H9 (cell line): ENCODE measurements at regions not wholly inside any gene's neighbourhood (a gene's known extent, or its start where the extent isn't known, plus 50 kb on each side); places are given as distances from the start of the nearest gene placed in this dataset.

Source experiments
- DNase-seq: peaks from one replicate; pipeline ENCODE4 v3.0.0-alpha.2; 2017
- H2AFZ ChIP-seq: one replicate; pipeline ENCODE4 v1.6.1; 2013; ENCODE audit warnings: mild to moderate bottlenecking, low read length, control low read depth, moderate library complexity
- H2AK5ac ChIP-seq: 2 replicates; pipeline ENCODE4 v1.6.1; 2013; ENCODE audit warnings: low read length, control low read depth, mixed read lengths; ENCODE audit not compliant: insufficient read length
- H2BK120ac ChIP-seq: one replicate; pipeline ENCODE4 v1.6.1; 2013; ENCODE audit warnings: low read depth, mild to moderate bottlenecking, low read length, control low read depth, inconsistent platforms; ENCODE audit not compliant: poor library complexity, severe bottlenecking
- H2BK12ac ChIP-seq: 2 replicates; pipeline ENCODE4 v1.6.1; 2013; ENCODE audit warnings: low read length, control low read depth, mixed read lengths, low read depth; ENCODE audit not compliant: insufficient read length
- H2BK15ac ChIP-seq: 2 replicates; pipeline ENCODE4 v1.6.1; 2013; ENCODE audit warnings: low read depth, low read length, control low read depth
- H2BK20ac ChIP-seq: one replicate; pipeline ENCODE4 v1.6.1; 2013; ENCODE audit warnings: low read depth, mild to moderate bottlenecking, low read length, control low read depth, inconsistent platforms; ENCODE audit not compliant: poor library complexity, severe bottlenecking
- H2BK5ac ChIP-seq: 2 replicates; pipeline ENCODE4 v1.6.1; 2013; ENCODE audit warnings: low read length, control low read depth, mixed read lengths; ENCODE audit not compliant: insufficient read length
- H3K14ac ChIP-seq: 2 replicates; pipeline ENCODE4 v1.6.1; 2013; ENCODE audit warnings: low read length, control low read depth; ENCODE audit not compliant: insufficient read depth
- H3K18ac ChIP-seq: 2 replicates; pipeline ENCODE4 v1.6.1; 2013; ENCODE audit warnings: low read depth, mild to moderate bottlenecking, mixed read lengths, low read length, control low read depth; ENCODE audit not compliant: insufficient read length
- H3K23ac ChIP-seq: 2 replicates; pipeline ENCODE4 v1.6.1; 2013; ENCODE audit warnings: low read length, control low read depth, mixed read lengths, low read depth; ENCODE audit not compliant: insufficient read length
- H3K23me2 ChIP-seq: 2 replicates; pipeline ENCODE4 v1.6.1; 2013; ENCODE audit warnings: low read depth, mild to moderate bottlenecking, mixed read lengths, low read length, control low read depth; ENCODE audit not compliant: insufficient read length, poor library complexity, severe bottlenecking
- H3K27ac ChIP-seq: 2 replicates; pipeline ENCODE4 v1.5.1; 2013; ENCODE audit warnings: low read length, control low read depth, mixed read lengths, low read depth; ENCODE audit not compliant: insufficient read length
- H3K27me3 ChIP-seq: 2 replicates; pipeline ENCODE4 v1.6.1; 2013; ENCODE audit warnings: low read length, control low read depth, inconsistent platforms; ENCODE audit not compliant: insufficient read depth
- H3K4ac ChIP-seq: 2 replicates; pipeline ENCODE4 v1.6.1; 2013; ENCODE audit warnings: low read depth, mild to moderate bottlenecking, control low read depth, inconsistent platforms, low read length, moderate library complexity
- H3K4me1 ChIP-seq: 2 replicates; pipeline ENCODE4 v1.6.1; 2013; ENCODE audit warnings: low read length, control low read depth, inconsistent platforms; ENCODE audit not compliant: insufficient read depth
- H3K4me2 ChIP-seq: 2 replicates; pipeline ENCODE4 v1.6.1; 2013; ENCODE audit warnings: low read length, control low read depth, mixed read lengths; ENCODE audit not compliant: insufficient read length, insufficient read depth
- H3K56ac ChIP-seq: 2 replicates; pipeline ENCODE4 v1.6.1; 2013; ENCODE audit warnings: low read depth, mild to moderate bottlenecking, mixed read lengths, low read length, control low read depth; ENCODE audit not compliant: insufficient read length
- H3K79me1 ChIP-seq: 2 replicates; pipeline ENCODE4 v1.6.1; 2013; ENCODE audit warnings: low read depth, mild to moderate bottlenecking, moderate library complexity, low read length, control low read depth, inconsistent platforms; ENCODE audit not compliant: insufficient read depth, poor library complexity, severe bottlenecking
- H3K79me2 ChIP-seq: 2 replicates; pipeline ENCODE4 v1.6.1; 2013; ENCODE audit warnings: low read length, control low read depth, inconsistent platforms; ENCODE audit not compliant: insufficient read depth
- H3K9ac ChIP-seq: 2 replicates; pipeline ENCODE4 v1.6.1; 2013; ENCODE audit warnings: low read length, control low read depth, mixed read lengths; ENCODE audit not compliant: insufficient read length; ENCODE audit errors: extremely low read depth
- H3K9me3 ChIP-seq: one replicate; pipeline ENCODE4 v1.6.1; 2013; ENCODE audit warnings: low read depth, low read length, inconsistent platforms; ENCODE audit not compliant: control insufficient read depth
- H3T11ph ChIP-seq: one replicate; pipeline ENCODE4 v1.6.1; 2013; ENCODE audit warnings: mild to moderate bottlenecking, low read length, control low read depth, inconsistent platforms
- H4K20me1 ChIP-seq: one replicate; pipeline ENCODE4 v1.6.1; 2013; ENCODE audit not compliant: control insufficient read depth, insufficient read length, insufficient read depth
- H4K5ac ChIP-seq: 2 replicates; pipeline ENCODE4 v1.6.1; 2013; ENCODE audit warnings: low read depth, mild to moderate bottlenecking, mixed read lengths, low read length, control low read depth; ENCODE audit not compliant: insufficient read length
- H4K8ac ChIP-seq: replicated peaks from 2 replicates; pipeline ENCODE4 v1.6.1; 2013; ENCODE audit warnings: low read length, control low read depth, mixed read lengths, low read depth; ENCODE audit not compliant: insufficient read length
- H4K91ac ChIP-seq: 2 replicates; pipeline ENCODE4 v1.6.1; 2013; ENCODE audit warnings: low read depth, mild to moderate bottlenecking, moderate library complexity, mixed read lengths, low read length, control low read depth; ENCODE audit not compliant: insufficient read length
- H3K27ac Mint-ChIP-seq, 3 experiments: 2 replicates in 2 of 3; 3 replicates in 1 of 3; pipeline ENCODE4 v1.8.0; 2020 to 2021; ENCODE audit warnings: mixed read lengths in 3 of 3, mild to moderate bottlenecking in 1 of 3, moderate library complexity in 1 of 3
- H3K27me3 Mint-ChIP-seq: 2 replicates; pipeline ENCODE4 v1.8.0; 2021; ENCODE audit warnings: low read depth, mild to moderate bottlenecking, moderate library complexity, mixed read lengths
- H3K36me3 Mint-ChIP-seq, 3 experiments: 2 replicates in 2 of 3; 3 replicates in 1 of 3; pipeline ENCODE4 v1.8.0; 2020 to 2021; ENCODE audit warnings: low read depth in 3 of 3, mixed read lengths in 3 of 3; ENCODE audit not compliant: insufficient read depth in 1 of 3
- H3K4me1 Mint-ChIP-seq, 2 experiments: 2 replicates each; pipeline ENCODE4 v1.8.0; 2020; ENCODE audit warnings: mixed read lengths in 2 of 2
- H3K4me3 Mint-ChIP-seq, 2 experiments: 2 replicates in 1 of 2; 3 replicates in 1 of 2; pipeline ENCODE4 v1.8.0; 2020 to 2021; ENCODE audit warnings: mild to moderate bottlenecking in 2 of 2, mixed read lengths in 2 of 2, moderate library complexity in 1 of 2
- H3K9me3 Mint-ChIP-seq, 2 experiments: 2 replicates in 1 of 2; 3 replicates in 1 of 2; pipeline ENCODE4 v1.8.0; 2020; ENCODE audit warnings: mild to moderate bottlenecking in 2 of 2, mixed read lengths in 2 of 2, moderate library complexity in 1 of 2
- WGBS: extraction: QIAGEN DNeasy Blood & Tissue Kit; methylation state at CpG from one replicate; pipeline ENCODE4 v1.1.7; 2013; ENCODE audit warnings: missing lambda C conversion rate, low lambda C conversion rate, mixed read lengths; ENCODE audit not compliant: insufficient read length; ENCODE audit errors: extremely low coverage; 5-methylcytosine and 5-hydroxymethylcytosine counted together
- TF ChIP-seq, protein P1 (sequence below): fragments of 200-600 bp; sonication (generic); conservative IDR thresholded peaks from 3 replicates; pipeline ENCODE4 v1.8.0; 2021; ENCODE audit warnings: antibody characterized with exemption, mild to moderate bottlenecking

DNA sequence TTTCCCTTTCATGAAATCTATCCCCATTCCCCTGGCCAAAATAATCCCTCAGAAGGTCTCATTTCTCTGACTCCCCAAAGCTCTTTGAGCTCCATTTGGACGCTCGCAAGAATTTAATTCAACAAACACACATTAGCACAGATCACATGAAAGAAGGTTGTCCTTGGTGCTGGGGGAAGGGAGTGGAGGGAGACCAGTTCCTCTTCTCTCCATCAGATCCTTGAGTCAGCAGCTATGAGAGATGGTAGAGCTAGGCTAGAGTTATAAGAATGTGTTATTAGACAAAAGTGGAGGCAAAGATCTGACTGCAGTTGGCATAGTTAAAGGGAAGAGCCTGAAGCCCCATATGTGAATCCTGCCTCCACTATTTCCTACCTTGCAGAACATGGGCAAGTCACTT lies 184.2 kb upstream of the CDYL start:
- Histone ChIP-seq H3K23me2 (no peaks in the 10 kb centered on the region), H3K18ac (no peak overlapping the region), H3K4me1 (no peaks in the 10 kb centered on the region), H2AFZ (no peak overlapping the region), H3K23ac (no peak overlapping the region), H3K56ac (no peak overlapping the region), H3K14ac (no peak overlapping the region), H3K79me2 (no peaks in the 10 kb centered on the region), H3K27me3 (no peaks in the 10 kb centered on the region), H2AK5ac (no peak overlapping the region), H4K20me1 (no peaks in the 10 kb centered on the region), H4K8ac (no peak overlapping the region), H3K4me2 (no peak overlapping the region), H2BK120ac (no peak overlapping the region), H2BK5ac (no peak overlapping the region), H2BK20ac (no peak overlapping the region), H2BK12ac (no peak overlapping the region), H3K9ac (no peak overlapping the region), H4K5ac (no peak overlapping the region), H4K91ac (no peak overlapping the region), H3K9me3 (no peaks in the 10 kb centered on the region), H2BK15ac (no peak overlapping the region), H3K79me1 (no peaks in the 10 kb centered on the region), H3K27ac (no peak overlapping the region), H3T11ph (no peak overlapping the region), H3K4ac (no peak overlapping the region)
- no peak for DNase-seq
- Mint-ChIP-seq H3K4me3 (no peak overlapping the region), H3K27ac (no peak overlapping the region), H3K4me1 (0 out of 4 replicates have a peak, but pooled peaks cover 3 to 5% of the 10 kb centered on the region in 2 experiments), H3K36me3 (no peaks in the 10 kb centered on the region; a peak in 1 of 7 replicates), H3K9me3 (no peaks in the 10 kb centered on the region), H3K27me3 (peaks cover 7% of the 10 kb centered on the region; the same call in 1 of the 2 replicates)
- WGBS = no CpG with 5 or more reads among the region's 2 CpGs
- TF ChIP-seq, protein P1, sequence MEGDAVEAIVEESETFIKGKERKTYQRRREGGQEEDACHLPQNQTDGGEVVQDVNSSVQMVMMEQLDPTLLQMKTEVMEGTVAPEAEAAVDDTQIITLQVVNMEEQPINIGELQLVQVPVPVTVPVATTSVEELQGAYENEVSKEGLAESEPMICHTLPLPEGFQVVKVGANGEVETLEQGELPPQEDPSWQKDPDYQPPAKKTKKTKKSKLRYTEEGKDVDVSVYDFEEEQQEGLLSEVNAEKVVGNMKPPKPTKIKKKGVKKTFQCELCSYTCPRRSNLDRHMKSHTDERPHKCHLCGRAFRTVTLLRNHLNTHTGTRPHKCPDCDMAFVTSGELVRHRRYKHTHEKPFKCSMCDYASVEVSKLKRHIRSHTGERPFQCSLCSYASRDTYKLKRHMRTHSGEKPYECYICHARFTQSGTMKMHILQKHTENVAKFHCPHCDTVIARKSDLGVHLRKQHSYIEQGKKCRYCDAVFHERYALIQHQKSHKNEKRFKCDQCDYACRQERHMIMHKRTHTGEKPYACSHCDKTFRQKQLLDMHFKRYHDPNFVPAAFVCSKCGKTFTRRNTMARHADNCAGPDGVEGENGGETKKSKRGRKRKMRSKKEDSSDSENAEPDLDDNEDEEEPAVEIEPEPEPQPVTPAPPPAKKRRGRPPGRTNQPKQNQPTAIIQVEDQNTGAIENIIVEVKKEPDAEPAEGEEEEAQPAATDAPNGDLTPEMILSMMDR = no peak
